Dedifferentiated amniotic fluid mesenchymal stem cell (primary cell): ENCODE measurements at regions not wholly inside any gene's neighbourhood (a gene's known extent, or its start where the extent isn't known, plus 50 kb on each side); places are given as distances from the start of the nearest gene placed in this dataset.
"Not testable (repeated sequence)": the region's sequence is repeated elsewhere in the genome, so short reads cannot be mapped to it uniquely, and the experiment has no call there.

Source experiments
- DNase-seq: peaks from one replicate; pipeline ENCODE4 v3.0.0-alpha.2; 2016; ENCODE audit errors: extremely low spot score

GRCh38 chr21:25240974-25241373 lies 366.3 kb downstream of the MRPL39 start:
- DNase-seq = no peak

DNA sequence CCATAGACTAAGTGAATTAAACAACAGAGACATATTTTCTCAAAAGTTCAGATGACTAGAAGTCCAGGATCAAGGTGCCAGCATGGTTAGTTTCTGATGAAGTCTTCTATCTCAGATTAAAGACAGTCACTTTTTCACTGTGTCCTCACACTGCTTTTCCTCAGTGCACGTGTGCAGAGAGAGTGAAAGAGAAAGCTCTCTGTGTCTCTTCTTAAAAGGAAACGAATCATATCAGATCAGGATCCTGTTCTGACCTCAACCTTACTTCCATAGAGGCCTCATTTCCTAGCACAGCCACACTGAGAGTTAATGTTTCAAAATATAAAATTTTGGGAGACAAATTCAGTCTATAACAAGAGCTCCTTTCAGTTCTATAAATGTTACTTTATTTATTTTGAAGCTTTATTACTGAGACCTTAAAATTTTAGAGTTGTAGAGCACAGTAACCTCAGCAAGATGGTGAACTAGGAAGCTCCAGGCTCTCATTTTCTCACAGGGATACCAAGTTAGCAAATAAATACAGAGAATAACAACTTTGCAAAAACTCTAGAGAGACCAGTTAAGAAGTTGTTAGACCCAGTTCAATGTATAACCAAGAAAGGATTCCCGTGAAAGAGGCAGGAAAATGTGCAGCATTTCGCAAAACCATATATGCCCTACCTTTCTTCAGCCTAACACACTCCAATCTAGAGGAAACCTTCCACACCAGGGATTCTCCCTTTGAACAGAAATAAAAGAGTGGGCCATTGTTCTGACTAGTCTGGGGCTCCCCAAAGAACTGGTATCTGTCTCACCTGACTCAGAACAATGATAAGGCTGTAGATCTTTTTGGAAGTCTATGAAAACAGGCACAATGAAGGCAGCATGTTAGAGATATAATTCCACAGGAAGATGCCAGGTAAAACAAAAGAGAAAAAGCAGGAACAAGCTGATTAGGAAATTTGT lies 372.2 kb downstream of the MRPL39 start:
- no peak for DNase-seq

DNA sequence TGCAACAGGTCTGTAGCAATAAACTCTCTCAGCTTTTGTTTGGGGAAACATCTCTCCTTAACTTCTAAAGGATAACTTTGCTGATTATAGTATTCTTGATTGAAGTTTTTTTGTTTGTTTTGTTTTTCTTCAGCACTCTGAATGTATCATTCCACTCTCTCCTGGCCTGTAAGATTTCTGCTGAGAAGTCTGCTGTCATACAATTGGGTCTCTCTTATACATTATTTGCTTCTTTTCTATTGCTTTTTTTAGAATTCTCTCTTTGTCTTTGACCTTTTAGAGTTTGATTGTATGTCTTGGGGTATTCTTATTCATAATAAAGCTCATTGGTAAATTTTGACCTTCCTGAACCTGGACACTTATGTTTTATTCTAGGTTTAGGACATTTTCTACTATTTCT lies 386.3 kb downstream of the MRPL39 start:
- no peak for DNase-seq

DNA sequence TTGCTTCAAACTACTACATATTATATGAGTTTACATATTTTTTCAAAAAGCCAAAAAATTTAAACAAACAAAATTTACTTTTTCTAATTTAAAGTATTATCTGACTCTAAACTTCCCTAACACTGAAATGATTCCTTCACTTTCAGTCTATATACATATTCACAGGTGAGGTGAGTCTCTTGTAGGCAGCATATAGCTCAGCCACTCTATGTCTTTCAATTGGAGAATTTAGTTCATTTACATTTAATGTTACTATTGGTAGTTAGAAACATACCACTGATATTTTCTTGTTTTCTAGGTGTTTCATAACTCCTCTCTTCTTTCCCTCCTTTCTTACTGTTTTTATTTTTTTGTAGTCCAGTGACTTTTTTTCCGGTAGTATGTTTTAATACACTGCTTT lies 387.1 kb downstream of the MRPL39 start:
- DNase-seq = no peak

DNA sequence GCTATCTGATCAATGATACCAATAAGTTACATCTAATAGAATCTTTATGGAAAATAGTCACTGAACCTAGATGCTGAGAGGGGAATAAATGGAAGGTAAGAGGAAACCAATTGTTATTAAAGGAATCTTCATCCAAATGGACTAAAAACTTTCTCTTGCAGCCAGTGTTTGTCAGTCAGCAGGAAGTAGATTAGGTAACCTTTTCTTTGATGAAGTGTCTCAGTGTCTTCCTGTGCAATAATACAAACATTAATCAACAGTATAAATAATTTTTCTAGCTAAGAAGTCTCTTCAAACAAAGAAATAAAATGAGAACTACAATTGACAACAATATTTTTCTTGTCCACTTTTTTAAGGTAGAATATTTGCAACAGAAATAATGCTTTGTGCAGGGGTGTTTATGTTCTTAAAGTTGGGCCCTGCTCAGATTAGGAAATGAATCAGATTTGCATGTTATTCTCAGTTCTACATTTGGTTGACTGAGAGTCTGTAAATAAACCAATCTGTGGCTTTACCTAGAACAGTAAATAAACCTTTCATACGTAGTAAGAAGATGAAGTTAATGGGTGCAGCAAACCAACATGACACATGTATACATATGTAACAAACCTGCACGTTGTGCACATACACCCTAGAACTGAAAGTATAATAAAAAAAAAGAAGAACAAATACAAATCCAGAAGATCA lies 391.4 kb downstream of the MRPL39 start:
- no peak for DNase-seq

DNA sequence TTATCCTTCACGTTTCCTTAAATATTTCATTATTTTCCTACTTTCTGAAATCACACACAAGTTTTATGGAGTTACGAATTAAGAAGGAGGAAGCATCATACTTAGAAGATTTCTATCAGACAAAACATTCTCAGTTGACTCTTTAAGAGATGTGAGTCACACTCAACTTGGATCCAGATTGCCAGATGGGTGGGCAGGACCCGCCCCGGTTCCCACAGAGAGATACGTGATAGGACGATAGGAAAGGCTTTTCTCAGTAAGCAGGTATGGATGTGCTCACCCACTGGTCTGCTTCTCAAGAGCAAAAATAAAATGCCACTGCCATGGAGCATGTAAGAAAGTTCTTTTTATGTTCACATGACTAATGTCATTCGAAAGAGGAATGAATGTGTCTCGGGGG lies 392.6 kb downstream of the MRPL39 start:
- no peak for DNase-seq

DNA sequence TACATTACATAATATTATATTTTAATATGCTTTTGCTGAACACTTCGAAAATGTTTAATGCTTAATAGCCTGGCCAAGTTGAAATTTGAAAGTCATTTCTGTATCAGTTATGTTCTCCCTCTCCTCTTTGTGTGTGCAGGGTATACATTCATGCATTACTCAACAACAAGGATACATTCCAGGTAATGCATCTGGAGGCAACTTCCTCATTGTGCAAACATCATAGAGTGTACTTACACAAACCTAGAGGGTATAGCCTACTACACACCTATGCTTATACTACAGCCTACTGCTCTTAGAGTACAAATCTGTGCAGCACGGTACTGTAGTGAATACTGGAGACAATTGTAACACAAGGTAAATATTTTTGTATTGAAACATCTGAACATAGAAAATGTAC lies 407.3 kb downstream of the MRPL39 start:
- no peak for DNase-seq

DNA sequence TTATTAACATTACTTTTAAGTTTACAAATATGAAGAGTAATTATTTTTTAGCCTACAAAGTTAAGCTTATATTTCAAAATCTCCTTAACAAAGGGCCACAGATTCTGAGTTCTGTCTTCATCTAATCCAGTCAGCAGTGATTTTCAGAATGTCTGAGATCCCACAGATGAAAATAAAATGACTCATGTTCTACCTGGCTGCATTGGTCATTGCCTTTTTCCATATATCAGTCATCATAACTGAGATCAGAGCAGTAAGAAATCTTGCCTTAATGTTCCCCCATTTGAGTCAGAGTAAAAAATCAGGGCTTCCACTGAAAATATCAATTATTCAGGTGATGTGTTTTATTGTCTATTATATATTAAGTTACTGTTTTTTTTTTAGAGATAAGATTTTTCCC lies 416.1 kb downstream of the MRPL39 start:
- DNase-seq = no peak

DNA sequence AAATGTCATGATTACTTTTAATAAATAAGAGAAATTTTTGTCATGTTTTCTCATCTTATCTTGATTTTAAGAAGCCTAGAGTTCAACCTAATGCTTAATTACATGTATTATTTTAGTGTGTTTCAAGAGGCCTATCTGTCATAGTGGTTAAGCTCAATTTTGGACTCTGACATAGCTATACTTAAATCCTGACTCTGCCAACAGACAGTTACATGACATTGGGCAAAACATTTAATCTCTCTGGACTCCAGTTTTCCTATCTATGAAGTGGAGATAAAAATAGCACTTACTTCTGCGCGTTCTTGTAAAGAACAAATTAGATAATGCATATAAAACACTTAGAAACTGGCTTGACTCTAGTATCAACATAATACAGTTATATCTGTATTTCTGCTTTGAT lies 417.8 kb downstream of the MRPL39 start:
- DNase-seq = no peak

- DNase-seq = no peak
These were observed 418.6 kb downstream of the MRPL39 start for GRCh38 chr21:25188677-25189079.

DNA sequence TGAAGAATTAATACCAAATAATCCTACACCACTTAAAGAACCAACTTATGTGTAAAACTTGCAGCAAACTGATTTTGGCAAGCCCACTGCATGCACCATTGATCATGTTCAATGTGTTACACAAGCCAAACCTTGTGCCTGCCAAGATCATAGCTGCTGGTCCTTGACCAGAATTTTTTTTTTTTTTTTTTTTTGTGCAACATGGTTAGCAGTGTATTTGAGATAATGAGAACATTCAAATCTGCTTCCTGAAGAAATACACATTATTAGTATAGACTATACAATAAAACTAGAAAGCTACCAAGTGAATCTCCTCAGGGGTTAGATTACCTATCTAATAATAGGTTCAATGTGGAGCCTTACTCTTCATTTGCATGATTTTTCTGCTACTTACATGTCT lies 421.0 kb downstream of the MRPL39 start:
- DNase-seq = no peak

DNA sequence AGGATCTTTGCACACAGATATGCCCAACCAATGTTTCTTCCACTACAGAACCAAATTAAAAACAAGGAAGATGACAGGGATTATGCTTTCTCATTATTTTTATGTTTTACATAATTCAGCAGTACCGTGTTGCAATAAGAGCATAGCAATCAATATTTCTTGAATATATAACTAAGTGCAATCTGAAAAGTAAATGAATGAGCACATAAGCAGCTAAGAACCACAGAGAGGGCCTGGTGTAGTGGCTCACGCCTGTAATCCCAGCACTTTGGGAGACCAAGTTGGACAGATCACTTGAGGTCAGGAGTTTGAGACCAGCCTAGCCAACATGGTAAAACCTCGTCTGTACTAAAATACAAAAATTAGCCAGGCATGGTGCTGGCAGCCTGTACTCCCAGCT lies 423.7 kb downstream of the MRPL39 start:
- no peak for DNase-seq

- not testable (repeated sequence) for DNase-seq
These were observed 425.6 kb downstream of the MRPL39 start for GRCh38 chr21:25181690-25182089.

GRCh38 chr21:25179116-25179515 lies 428.2 kb downstream of the MRPL39 start:
- no peak for DNase-seq

DNA sequence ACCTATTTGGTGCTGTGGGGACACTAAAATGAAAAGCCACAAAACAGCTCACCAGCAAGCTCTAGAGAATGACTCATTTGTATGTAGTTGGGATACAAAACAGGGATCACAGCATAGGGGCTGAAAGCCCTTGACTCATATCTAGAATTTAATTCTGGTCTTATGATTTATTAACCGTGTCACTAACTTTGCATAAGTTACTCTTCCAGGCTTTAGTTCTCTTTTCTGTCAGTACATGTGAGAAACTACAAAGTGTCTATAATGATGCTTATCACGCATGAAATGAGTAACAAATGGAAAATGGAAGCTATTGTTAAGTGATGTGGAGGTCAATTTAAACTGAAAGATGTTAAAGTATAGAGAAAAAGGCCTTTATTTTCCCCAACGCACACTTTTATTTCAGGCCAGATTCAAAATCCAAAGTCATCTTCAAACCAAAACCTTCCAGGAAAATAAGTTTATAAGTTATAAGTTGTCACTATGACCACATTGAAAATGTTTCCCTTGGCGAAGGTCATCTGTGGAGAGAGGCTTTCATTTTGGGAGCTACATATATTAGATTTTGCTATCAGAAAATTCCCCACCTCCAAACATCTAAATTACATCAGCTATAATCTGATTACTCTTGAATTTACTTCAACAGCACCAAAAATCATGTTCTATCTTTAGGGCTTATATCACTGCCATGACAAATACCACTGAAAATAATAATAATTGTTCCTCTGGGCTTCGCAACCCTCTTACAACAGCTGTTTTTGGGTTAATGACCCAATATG lies 430.5 kb downstream of the MRPL39 start:
- DNase-seq = no peak

GRCh38 chr21:25175938-25176337 lies 431.3 kb downstream of the MRPL39 start:
- DNase-seq = no peak

DNA sequence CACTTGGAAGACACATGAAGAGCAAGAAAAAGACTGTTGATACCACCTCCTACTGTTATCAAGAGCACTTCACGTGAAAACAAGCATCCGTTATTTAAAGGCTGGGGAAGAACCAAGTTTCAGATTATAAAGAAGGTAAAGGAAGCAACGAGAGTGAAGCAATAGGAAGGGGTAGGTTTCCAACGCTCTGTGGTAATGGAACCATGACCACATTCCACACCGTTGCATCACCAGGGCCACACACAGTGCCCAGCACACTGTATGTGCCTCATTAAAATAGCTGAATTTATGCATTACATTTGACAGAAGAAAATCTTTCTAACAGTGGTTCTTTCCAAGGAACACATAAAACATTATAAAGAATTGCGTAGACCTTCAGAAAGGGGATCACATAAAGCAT lies 435.8 kb downstream of the MRPL39 start:
- no peak for DNase-seq

- no peak for DNase-seq
These were observed 436.6 kb downstream of the MRPL39 start for GRCh38 chr21:25170681-25171080.

GRCh38 chr21:25169370-25169769 lies 437.9 kb downstream of the MRPL39 start:
- no peak for DNase-seq

GRCh38 chr21:25166904-25167303 lies 440.4 kb downstream of the MRPL39 start:
- not testable (repeated sequence) for DNase-seq

GRCh38 chr21:25161571-25161970 lies 445.7 kb downstream of the MRPL39 start:
- no peak for DNase-seq

DNA sequence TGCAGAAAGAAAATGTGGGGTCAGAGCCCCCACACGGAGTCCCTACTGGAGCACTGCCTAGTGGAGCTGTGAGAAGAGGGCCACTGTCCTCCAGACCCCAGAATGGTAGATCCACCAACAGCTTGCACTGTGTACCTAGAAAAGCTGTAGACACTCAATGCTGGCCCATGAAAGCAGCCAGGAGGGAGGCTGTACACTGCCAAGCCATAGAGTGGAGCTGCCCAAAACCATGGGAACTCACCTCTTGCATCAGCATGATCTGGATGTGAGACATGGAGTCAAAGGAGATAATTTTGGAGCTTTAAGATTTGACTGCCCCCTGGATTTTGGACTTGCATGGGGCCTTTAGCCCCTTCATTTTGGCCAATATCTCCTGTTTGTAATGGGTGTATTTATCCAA lies 452.3 kb downstream of the MRPL39 start:
- not testable (repeated sequence) for DNase-seq
